GM23338 (cell line): ENCODE measurements at regions not wholly inside any gene's neighbourhood (a gene's known extent, or its start where the extent isn't known, plus 50 kb on each side); places are given as distances from the start of the nearest gene placed in this dataset.

Experiments
- CREB1 ChIP-seq: fragments of 250-450 bp; sonication (Bioruptor Pico); IDR thresholded peaks from 2 replicates; pipeline ENCODE4 v1.5.0; 2020; ENCODE audit warnings: low read depth, mild to moderate bottlenecking, moderate library complexity
- EZH2 ChIP-seq: fragments of 200-600 bp; sonication (generic); IDR thresholded peaks from one replicate; pipeline ENCODE4 v1.8.0; 2017; ENCODE audit warnings: antibody characterized with exemption, mild to moderate bottlenecking, low read depth; ENCODE audit not compliant: unreplicated experiment
- EZH2phosphoT487 ChIP-seq: fragments of 200-600 bp; sonication (generic); IDR thresholded peaks from one replicate; pipeline ENCODE4 v1.8.1; 2018; ENCODE audit warnings: antibody characterized with exemption; ENCODE audit not compliant: unreplicated experiment
- POLR2AphosphoS5 ChIP-seq: IDR thresholded peaks from 2 replicates; pipeline ENCODE4 v1.6.1; 2016; ENCODE audit warnings: antibody characterized with exemption, low read depth
- TF ChIP-seq, protein P1 (sequence below), 2 experiments: fragments of 200-600 bp in 1 of 2; sonication (generic) in 1 of 2; conservative IDR thresholded peaks; 2 replicates each; pipeline versions ENCODE4 v1.5.1 to v1.6.1; 2016 to 2017; ENCODE audit warnings: antibody characterized with exemption in 2 of 2, low read depth in 2 of 2, mild to moderate bottlenecking in 2 of 2, moderate library complexity in 1 of 2
- TF ChIP-seq, protein P2 (sequence below): IDR thresholded peaks from 2 replicates; pipeline ENCODE4 v1.6.1; 2016; ENCODE audit warnings: antibody characterized with exemption

DNA sequence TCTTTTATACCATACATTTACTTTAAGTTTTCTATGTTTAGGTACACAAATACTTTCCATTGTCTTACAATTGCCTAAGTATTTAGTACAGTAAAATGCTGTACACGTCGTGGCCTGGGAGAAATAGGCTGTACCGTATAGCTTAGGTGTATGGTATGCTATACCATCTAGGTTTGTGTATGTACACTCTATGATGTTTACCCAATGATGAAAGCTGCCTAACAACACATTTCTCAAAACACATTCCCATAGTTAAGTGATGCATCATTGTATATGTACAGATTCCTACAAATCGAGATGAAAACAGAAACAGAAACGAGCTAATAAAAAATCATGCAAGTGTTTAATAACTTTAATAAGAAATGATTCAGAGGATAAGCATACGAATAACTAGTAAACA lies 51.6 kb downstream of the SPANXA2 start:
- TF ChIP-seq, protein P1, sequence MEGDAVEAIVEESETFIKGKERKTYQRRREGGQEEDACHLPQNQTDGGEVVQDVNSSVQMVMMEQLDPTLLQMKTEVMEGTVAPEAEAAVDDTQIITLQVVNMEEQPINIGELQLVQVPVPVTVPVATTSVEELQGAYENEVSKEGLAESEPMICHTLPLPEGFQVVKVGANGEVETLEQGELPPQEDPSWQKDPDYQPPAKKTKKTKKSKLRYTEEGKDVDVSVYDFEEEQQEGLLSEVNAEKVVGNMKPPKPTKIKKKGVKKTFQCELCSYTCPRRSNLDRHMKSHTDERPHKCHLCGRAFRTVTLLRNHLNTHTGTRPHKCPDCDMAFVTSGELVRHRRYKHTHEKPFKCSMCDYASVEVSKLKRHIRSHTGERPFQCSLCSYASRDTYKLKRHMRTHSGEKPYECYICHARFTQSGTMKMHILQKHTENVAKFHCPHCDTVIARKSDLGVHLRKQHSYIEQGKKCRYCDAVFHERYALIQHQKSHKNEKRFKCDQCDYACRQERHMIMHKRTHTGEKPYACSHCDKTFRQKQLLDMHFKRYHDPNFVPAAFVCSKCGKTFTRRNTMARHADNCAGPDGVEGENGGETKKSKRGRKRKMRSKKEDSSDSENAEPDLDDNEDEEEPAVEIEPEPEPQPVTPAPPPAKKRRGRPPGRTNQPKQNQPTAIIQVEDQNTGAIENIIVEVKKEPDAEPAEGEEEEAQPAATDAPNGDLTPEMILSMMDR (conservative IDR thresholded peaks at IDR 0.05; ENCODE audit: low read depth in 2 of 2), result no peak
- TF ChIP-seq POLR2AphosphoS5 (no peak), EZH2 (no peak), EZH2phosphoT487 (no peak), CREB1 (CRISPR knock-in tag) (no peak)
- TF ChIP-seq, protein P2, sequence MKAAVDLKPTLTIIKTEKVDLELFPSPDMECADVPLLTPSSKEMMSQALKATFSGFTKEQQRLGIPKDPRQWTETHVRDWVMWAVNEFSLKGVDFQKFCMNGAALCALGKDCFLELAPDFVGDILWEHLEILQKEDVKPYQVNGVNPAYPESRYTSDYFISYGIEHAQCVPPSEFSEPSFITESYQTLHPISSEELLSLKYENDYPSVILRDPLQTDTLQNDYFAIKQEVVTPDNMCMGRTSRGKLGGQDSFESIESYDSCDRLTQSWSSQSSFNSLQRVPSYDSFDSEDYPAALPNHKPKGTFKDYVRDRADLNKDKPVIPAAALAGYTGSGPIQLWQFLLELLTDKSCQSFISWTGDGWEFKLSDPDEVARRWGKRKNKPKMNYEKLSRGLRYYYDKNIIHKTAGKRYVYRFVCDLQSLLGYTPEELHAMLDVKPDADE, result no peak
